GM13977 (cell line): ENCODE measurements at regions not wholly inside any gene's neighbourhood (a gene's known extent, or its start where the extent isn't known, plus 50 kb on each side); places are given as distances from the start of the nearest gene placed in this dataset.
"Not testable (repeated sequence)": the region's sequence is repeated elsewhere in the genome, so short reads cannot be mapped to it uniquely, and the experiment has no call there.

Source experiments
- DNase-seq: peaks from one replicate; pipeline ENCODE4 v3.0.0; 2012; ENCODE audit warnings: low spot score
- in situ Hi-C: fragments of 300-500 bp; cut with MboI; formaldehyde crosslinking; loops from one replicate; pipeline ENCODE4 v1.12.0; 2022; ENCODE audit warnings: low sequenced_read_pairs, low pct_unique_long_range_greater_than_20kb, mixed read lengths, inconsistent platforms; ENCODE audit not compliant: unreplicated experiment
- TF ChIP-seq, protein P1 (sequence below): IDR thresholded peaks from 2 replicates; pipeline ENCODE4 v1.5.1; 2012; ENCODE audit warnings: mild to moderate bottlenecking, control low read depth; ENCODE audit not compliant: insufficient read depth; ENCODE audit errors: extremely low read depth, missing control alignments

DNA sequence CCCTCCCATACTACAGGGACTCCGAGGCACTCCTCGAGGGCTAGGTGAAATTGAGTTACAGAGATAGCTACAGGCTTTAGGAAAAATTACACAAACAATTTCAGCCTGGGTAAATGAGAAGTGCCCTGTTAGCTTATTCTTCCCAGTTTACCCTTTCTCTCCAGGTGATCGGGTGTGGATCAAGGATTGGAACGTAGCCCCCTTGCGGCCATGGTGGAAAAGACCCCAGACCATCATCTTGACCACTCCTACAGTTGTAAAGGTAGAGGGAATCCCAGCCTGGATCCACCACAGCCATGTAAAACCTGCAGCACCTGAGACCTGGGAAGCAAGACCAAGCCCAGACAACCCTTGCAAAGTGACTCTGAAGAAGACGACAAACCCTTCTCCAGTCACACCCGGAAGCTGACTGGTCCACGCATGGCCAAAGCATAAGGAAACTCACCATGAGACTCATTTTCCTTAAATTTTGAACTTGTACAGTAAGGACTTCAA is 600.6 kb downstream of the UQCRFS1 start:
- in situ Hi-C loops, result no loop called here
- TF ChIP-seq, protein P1, sequence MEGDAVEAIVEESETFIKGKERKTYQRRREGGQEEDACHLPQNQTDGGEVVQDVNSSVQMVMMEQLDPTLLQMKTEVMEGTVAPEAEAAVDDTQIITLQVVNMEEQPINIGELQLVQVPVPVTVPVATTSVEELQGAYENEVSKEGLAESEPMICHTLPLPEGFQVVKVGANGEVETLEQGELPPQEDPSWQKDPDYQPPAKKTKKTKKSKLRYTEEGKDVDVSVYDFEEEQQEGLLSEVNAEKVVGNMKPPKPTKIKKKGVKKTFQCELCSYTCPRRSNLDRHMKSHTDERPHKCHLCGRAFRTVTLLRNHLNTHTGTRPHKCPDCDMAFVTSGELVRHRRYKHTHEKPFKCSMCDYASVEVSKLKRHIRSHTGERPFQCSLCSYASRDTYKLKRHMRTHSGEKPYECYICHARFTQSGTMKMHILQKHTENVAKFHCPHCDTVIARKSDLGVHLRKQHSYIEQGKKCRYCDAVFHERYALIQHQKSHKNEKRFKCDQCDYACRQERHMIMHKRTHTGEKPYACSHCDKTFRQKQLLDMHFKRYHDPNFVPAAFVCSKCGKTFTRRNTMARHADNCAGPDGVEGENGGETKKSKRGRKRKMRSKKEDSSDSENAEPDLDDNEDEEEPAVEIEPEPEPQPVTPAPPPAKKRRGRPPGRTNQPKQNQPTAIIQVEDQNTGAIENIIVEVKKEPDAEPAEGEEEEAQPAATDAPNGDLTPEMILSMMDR, result no peak
- DNase-seq, result no peak

DNA sequence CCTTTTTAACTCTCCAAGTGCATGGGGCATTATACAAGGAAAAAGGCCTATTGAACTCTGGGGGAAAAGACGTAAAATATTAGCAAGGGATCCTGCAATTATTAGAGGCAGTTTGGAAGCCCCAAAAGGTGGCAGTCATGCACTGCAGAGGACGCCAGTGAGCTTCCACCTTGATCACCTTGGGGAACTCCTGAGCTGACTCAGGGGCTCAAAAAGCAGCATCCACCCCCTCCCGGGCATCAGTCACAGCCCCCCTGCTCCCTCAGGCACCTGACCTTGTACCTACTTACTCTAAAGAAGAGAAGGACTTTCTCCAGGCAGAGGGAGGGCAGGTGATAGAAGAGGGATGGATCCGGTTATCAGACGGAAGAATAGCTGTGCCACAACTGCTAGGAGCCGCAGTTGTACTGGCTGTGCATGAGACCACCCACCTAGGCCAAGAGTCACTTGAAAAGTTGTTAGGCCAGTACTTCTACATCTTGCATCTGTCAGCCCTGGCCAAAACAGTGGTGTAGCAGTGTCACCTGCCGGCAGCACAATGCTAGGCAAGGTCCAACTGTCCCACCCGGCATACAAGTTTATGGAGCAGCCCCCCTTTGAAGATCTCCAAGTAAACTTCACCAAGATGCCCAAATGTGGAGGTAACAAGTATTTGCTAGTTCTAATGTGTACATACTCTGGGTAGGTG is 601.6 kb downstream of the UQCRFS1 start:
- DNase-seq, in situ Hi-C loops: not testable (repeated sequence)

DNA sequence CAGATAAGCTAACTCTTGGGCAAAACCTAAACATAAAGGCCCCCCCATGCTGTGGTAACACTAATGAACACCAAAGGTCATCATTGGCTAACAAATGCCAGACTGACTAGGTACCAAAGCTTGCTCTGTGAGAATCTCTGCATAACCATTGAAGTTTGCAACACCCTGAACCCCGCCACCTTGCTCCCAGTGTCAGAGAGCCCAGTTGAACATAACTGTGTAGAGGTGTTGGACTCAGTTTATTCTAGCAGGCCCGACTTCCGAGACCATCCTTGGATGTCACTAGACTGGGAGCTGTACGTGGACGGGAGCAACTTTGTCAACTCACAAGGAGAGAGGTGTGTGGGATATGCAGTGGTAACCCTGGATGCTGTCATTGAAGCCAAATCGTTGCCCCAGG is 602.2 kb downstream of the UQCRFS1 start:
- TF ChIP-seq, protein P1, result no peak
- DNase-seq, result no peak
- in situ Hi-C loops, result no loop called here

DNA sequence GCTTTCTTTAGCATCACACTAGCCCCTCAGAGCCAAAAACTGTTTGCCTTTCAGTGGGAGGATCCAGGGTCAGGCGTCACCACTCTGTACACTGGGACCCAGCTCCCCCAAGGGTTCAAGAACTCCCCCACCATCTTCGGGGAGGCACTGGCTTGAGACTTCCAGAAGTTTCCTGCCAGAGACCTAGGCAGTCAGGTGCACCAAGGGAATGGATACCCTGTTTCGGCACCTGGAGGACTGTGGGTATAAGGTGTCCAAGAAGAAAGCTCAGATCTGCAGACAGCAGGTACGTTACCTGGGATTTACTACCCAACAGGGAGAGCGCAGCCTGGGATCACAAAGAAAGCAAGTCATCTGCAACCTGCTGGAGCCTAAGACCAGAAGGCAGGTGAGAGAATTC is 603.0 kb downstream of the UQCRFS1 start:
- in situ Hi-C loops, result no loop called here
- no peak for DNase-seq
- TF ChIP-seq, protein P1, result no peak

DNA sequence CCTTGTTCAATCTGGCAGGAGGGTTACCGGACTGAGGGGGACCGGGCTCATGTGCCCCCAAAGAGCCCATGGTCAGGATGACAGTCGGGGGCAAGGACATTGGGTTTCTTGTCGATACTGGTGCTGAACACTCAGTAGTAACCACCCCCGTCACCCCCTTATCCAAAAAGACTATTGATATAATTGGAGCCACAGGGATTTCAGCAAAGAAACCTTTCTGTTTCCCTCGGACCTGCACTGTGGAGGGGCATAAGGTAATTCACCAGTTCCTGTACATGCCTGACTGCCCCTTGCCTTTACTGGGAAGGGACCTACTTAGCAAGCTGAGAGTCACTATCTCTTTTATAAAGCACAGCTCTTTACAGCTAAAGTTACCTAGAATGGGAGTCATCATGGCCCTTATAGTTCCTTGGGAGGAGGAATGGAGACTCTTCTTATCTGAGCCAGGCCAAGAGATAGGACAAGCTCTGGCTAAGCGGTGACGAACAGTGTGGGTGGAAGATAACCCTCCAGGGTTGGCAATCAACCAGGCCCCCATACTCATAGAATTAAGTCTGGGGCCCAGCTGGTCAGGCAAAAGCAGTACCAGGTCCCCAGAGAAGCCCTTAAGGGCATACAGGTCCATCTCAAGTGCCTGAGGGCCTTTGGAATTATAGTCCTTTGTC is 603.7 kb downstream of the UQCRFS1 start:
- in situ Hi-C loops, result no loop called here
- TF ChIP-seq, protein P1, result no peak
- no peak for DNase-seq

DNA sequence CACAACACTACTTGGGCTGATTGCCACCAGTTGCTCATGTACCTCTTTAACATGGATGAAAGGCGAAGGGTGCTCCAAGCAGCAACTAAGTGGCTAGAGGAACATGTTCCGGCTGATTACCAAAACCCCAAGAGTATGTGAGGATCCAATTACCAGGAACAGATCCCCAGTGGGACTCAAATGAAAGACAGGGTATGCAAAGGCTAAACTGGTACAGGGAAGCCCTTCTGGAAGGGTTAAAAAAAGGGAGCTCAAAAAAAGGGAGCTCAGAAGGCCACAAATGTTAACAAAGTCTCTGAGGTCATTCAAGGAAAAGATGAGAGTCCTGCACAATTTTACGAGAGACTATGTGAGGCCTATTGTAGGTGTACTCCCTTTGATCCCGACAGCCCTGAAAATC is 604.7 kb downstream of the UQCRFS1 start:
- TF ChIP-seq, protein P1, result no peak
- DNase-seq, result no peak
- in situ Hi-C loops, result no loop called here

DNA sequence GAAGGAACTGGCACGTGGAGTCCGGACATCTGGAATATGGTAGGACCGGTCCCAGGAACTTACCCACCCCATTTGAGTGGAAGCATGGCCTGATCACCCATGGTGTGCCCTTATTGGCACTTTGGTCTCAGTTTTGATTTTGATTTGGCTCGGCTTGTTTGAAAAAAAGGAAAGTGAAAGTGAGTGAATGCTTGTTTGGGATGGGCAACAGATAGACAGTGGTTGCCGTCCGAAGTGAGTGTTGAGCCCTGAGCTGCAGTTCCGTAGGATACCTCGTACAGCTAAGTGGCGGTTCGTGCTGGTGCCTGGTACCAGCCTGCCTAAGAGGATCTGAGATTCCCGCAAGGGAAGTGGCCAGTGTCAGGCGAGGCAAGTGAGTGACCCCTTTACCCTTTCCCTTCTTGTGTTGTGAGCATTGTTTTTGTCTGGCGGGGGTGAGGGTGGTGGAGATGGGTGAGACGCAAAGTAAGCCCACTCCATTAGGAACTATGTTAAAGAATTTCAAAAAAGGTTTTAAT is 605.8 kb downstream of the UQCRFS1 start:
- TF ChIP-seq, protein P1, result no peak
- DNase-seq, result no peak
- in situ Hi-C loops, result no loop called here
